ENCODE measurements at regions not wholly inside any gene's neighbourhood (a gene's known extent, or its start where the extent isn't known, plus 50 kb on each side); places are given as distances from the start of the nearest gene placed in this dataset.

DNA sequence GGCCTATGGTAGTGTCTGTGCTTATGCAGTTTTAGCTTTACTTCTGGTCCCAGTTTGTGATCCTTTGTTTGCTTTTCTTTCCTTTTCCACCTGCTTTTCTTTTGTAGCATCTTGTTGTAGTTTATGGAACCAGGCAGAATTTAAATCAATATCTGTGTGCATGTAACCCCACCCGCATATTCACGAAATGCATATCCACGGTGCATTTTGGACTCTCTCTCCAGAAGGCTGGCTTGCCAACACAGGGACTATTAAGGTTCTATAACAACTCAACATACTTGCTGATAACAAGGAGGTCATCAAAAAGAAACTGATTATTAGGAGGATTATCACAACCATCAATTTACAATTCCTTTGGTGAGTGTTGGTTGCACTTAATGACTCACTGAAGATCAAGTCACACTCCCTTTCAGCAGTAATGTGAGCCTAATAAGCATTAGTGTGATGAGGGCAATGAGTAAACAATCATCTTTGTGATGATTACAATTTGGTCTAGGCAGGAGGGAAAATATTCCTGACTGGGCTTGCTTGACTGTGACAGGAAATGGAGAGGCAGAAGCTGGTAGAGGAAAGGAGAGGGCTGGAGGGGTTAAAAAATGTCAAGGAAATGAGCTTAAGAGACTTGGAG is 378.6 kb downstream of the REEP3 start:
- Mint-ChIP-seq H3K9me3 (peaks cover 1% of the 10 kb centered on the region), H3K27ac (no peak overlapping the region), H3K27me3 (ENCODE audit: low read depth) (peaks cover 2% of the 10 kb centered on the region), H3K4me1 (peaks cover 4% of the 10 kb centered on the region), H3K4me3 (no peak overlapping the region), H3K36me3 (no peaks in the 10 kb centered on the region)
- no peak for TF ChIP-seq CTCF (IDR thresholded peaks at IDR 0.05; ENCODE audit: unreplicated experiment)
- DNase-seq (ENCODE audit: low spot score in 2 of 2, unreplicated experiment in 2 of 2): no peak

DNA sequence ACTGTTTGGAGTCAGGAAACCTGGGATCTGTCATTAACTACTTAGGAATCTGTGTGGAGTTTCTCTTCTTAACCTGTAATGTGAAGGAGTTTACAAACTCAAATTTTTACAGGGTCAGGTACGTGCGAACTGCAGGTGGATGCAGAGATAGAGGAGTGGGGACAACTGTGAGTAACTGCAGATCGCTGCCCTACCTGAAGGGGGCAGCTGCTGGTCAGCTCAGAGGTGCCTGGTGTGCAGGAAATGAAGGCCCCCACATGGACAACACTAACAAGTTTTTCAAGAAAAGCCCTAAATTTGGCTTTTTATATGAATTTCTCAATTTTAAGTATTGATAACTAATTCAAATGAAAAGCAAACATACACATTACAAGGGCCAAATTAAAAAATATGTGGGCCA is 380.0 kb downstream of the REEP3 start:
- no peak for DNase-seq (ENCODE audit: low spot score in 2 of 2, unreplicated experiment in 2 of 2)
- Mint-ChIP-seq H3K9me3 (peaks cover 8% of the 10 kb centered on the region), H3K36me3 (no peaks in the 10 kb centered on the region), H3K27ac (no peak overlapping the region), H3K4me3 (no peak overlapping the region), H3K4me1 (peaks cover 4% of the 10 kb centered on the region), H3K27me3 (ENCODE audit: low read depth) (no peaks in the 10 kb centered on the region)
- peak; percentile 19 for TF ChIP-seq CTCF (IDR thresholded peaks at IDR 0.05; ENCODE audit: unreplicated experiment)

DNA sequence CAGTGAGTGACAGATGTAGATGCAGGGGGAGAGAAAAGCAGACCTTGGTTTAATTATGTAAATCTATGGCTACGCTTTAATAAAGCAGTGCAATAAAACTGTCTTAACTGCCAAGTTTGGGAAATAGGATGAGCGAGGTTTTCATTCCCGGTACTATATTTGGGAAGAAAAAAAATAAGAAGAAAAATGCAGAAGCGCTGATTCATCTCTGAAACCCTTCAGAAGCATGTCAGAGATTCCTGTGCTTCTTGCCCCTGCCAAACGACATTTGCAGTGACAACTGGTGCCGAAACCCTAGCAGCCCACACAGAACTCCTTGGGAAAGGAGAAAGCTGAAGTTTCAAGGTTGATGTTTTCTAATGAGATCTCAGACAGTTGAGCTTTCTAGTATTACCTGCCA is 380.7 kb downstream of the REEP3 start:
- no peak overlapping the region for H3K4me3 Mint-ChIP-seq
- no peaks in the 10 kb centered on the region for H3K27me3 Mint-ChIP-seq (ENCODE audit: low read depth)
- H3K4me1 Mint-ChIP-seq: peaks cover 4% of the 10 kb centered on the region
- TF ChIP-seq CTCF (IDR thresholded peaks at IDR 0.05; ENCODE audit: unreplicated experiment): no peak
- H3K36me3 Mint-ChIP-seq: no peaks in the 10 kb centered on the region
- H3K27ac Mint-ChIP-seq: no peak overlapping the region
- no peak for DNase-seq (ENCODE audit: low spot score in 2 of 2, unreplicated experiment in 2 of 2)
- peaks cover 8% of the 10 kb centered on the region for H3K9me3 Mint-ChIP-seq

DNA sequence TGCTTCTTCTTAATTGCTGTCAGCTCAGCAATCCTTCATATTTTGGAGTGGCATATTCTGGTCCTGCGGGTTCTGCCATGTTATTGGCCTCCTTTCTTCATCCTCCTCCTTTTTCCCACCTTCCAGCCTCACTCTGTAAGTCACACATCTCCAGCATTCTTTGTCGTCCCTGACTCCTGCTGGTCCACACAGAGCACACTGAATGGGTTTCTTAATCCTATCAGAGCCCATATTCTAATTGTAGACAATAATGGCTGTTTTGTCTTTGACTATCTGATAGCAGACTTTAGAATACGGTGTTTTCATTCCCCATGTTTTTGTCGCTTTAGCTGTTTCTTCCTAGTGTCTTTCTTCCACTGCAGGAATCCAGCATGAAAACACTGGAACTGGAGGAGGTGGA is 389.6 kb downstream of the REEP3 start:
- H3K9me3 Mint-ChIP-seq: peaks cover 2% of the 10 kb centered on the region
- no peaks in the 10 kb centered on the region for H3K36me3 Mint-ChIP-seq
- DNase-seq (ENCODE audit: low spot score in 2 of 2, unreplicated experiment in 2 of 2): no peak
- no peak overlapping the region for H3K4me3 Mint-ChIP-seq
- peaks cover 4% of the 10 kb centered on the region for H3K4me1 Mint-ChIP-seq
- no peak overlapping the region for H3K27ac Mint-ChIP-seq
- peaks cover 5% of the 10 kb centered on the region for H3K27me3 Mint-ChIP-seq (ENCODE audit: low read depth)
- TF ChIP-seq CTCF (IDR thresholded peaks at IDR 0.05; ENCODE audit: unreplicated experiment): no peak

- Mint-ChIP-seq H3K27ac (no peak overlapping the region), H3K4me3 (no peak overlapping the region), H3K9me3 (peaks cover 2% of the 10 kb centered on the region), H3K4me1 (peaks cover 13% of the 10 kb centered on the region), H3K27me3 (ENCODE audit: low read depth) (peaks cover 3% of the 10 kb centered on the region), H3K36me3 (no peaks in the 10 kb centered on the region)
- no peak for TF ChIP-seq CTCF (IDR thresholded peaks at IDR 0.05; ENCODE audit: unreplicated experiment)
- DNase-seq (ENCODE audit: low spot score in 2 of 2, unreplicated experiment in 2 of 2): no peak
Observed at GRCh38 chr10:63915240-63915639, 394.0 kb downstream of the REEP3 start.

DNA sequence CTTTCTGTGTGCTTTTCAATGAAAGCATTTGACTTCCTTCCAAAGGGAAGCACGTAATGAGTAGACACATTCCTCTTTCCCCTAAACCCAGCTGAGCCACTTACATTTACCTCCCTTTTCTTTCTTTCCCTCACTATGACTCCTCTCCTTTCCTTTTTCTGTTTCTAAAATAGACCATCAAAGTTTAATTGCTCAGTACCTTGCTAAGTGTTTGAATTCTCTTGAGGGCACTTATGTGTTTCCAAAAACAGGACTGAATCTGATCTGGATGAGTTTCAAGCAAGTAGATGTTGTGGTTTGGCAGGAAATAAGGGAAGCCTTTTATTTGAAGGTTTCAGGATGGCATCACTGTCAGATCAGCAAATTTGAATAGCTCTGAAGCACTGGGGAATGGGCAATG is 396.2 kb downstream of the REEP3 start:
- Mint-ChIP-seq H3K27me3 (ENCODE audit: low read depth) (no peaks in the 10 kb centered on the region), H3K36me3 (no peaks in the 10 kb centered on the region), H3K27ac (no peak overlapping the region), H3K4me1 (peaks cover 18% of the 10 kb centered on the region), H3K4me3 (no peak overlapping the region), H3K9me3 (peaks cover 2% of the 10 kb centered on the region)
- TF ChIP-seq CTCF (IDR thresholded peaks at IDR 0.05; ENCODE audit: unreplicated experiment): no peak
- no peak for DNase-seq (ENCODE audit: low spot score in 2 of 2, unreplicated experiment in 2 of 2)

All from mesothelial cell of epicardium (in vitro differentiated cells).